H9 (cell line): ENCODE measurements at regions not wholly inside any gene's neighbourhood (a gene's known extent, or its start where the extent isn't known, plus 50 kb on each side); places are given as distances from the start of the nearest gene placed in this dataset.

ENCODE experiments used
- DNase-seq: peaks from one replicate; pipeline ENCODE4 v3.0.0-alpha.2; 2017
- H2AFZ ChIP-seq: one replicate; pipeline ENCODE4 v1.6.1; 2013; ENCODE audit warnings: mild to moderate bottlenecking, low read length, control low read depth, moderate library complexity
- H2AK5ac ChIP-seq: 2 replicates; pipeline ENCODE4 v1.6.1; 2013; ENCODE audit warnings: low read length, control low read depth, mixed read lengths; ENCODE audit not compliant: insufficient read length
- H2BK120ac ChIP-seq: one replicate; pipeline ENCODE4 v1.6.1; 2013; ENCODE audit warnings: low read depth, mild to moderate bottlenecking, low read length, control low read depth, inconsistent platforms; ENCODE audit not compliant: poor library complexity, severe bottlenecking
- H2BK12ac ChIP-seq: 2 replicates; pipeline ENCODE4 v1.6.1; 2013; ENCODE audit warnings: low read length, control low read depth, mixed read lengths, low read depth; ENCODE audit not compliant: insufficient read length
- H2BK15ac ChIP-seq: 2 replicates; pipeline ENCODE4 v1.6.1; 2013; ENCODE audit warnings: low read depth, low read length, control low read depth
- H2BK20ac ChIP-seq: one replicate; pipeline ENCODE4 v1.6.1; 2013; ENCODE audit warnings: low read depth, mild to moderate bottlenecking, low read length, control low read depth, inconsistent platforms; ENCODE audit not compliant: poor library complexity, severe bottlenecking
- H2BK5ac ChIP-seq: 2 replicates; pipeline ENCODE4 v1.6.1; 2013; ENCODE audit warnings: low read length, control low read depth, mixed read lengths; ENCODE audit not compliant: insufficient read length
- H3K14ac ChIP-seq: 2 replicates; pipeline ENCODE4 v1.6.1; 2013; ENCODE audit warnings: low read length, control low read depth; ENCODE audit not compliant: insufficient read depth
- H3K18ac ChIP-seq: 2 replicates; pipeline ENCODE4 v1.6.1; 2013; ENCODE audit warnings: low read depth, mild to moderate bottlenecking, mixed read lengths, low read length, control low read depth; ENCODE audit not compliant: insufficient read length
- H3K23ac ChIP-seq: 2 replicates; pipeline ENCODE4 v1.6.1; 2013; ENCODE audit warnings: low read length, control low read depth, mixed read lengths, low read depth; ENCODE audit not compliant: insufficient read length
- H3K23me2 ChIP-seq: 2 replicates; pipeline ENCODE4 v1.6.1; 2013; ENCODE audit warnings: low read depth, mild to moderate bottlenecking, mixed read lengths, low read length, control low read depth; ENCODE audit not compliant: insufficient read length, poor library complexity, severe bottlenecking
- H3K27ac ChIP-seq: 2 replicates; pipeline ENCODE4 v1.5.1; 2013; ENCODE audit warnings: low read length, control low read depth, mixed read lengths, low read depth; ENCODE audit not compliant: insufficient read length
- H3K27me3 ChIP-seq: 2 replicates; pipeline ENCODE4 v1.6.1; 2013; ENCODE audit warnings: low read length, control low read depth, inconsistent platforms; ENCODE audit not compliant: insufficient read depth
- H3K4ac ChIP-seq: 2 replicates; pipeline ENCODE4 v1.6.1; 2013; ENCODE audit warnings: low read depth, mild to moderate bottlenecking, control low read depth, inconsistent platforms, low read length, moderate library complexity
- H3K4me1 ChIP-seq: 2 replicates; pipeline ENCODE4 v1.6.1; 2013; ENCODE audit warnings: low read length, control low read depth, inconsistent platforms; ENCODE audit not compliant: insufficient read depth
- H3K4me2 ChIP-seq: 2 replicates; pipeline ENCODE4 v1.6.1; 2013; ENCODE audit warnings: low read length, control low read depth, mixed read lengths; ENCODE audit not compliant: insufficient read length, insufficient read depth
- H3K56ac ChIP-seq: 2 replicates; pipeline ENCODE4 v1.6.1; 2013; ENCODE audit warnings: low read depth, mild to moderate bottlenecking, mixed read lengths, low read length, control low read depth; ENCODE audit not compliant: insufficient read length
- H3K79me1 ChIP-seq: 2 replicates; pipeline ENCODE4 v1.6.1; 2013; ENCODE audit warnings: low read depth, mild to moderate bottlenecking, moderate library complexity, low read length, control low read depth, inconsistent platforms; ENCODE audit not compliant: insufficient read depth, poor library complexity, severe bottlenecking
- H3K79me2 ChIP-seq: 2 replicates; pipeline ENCODE4 v1.6.1; 2013; ENCODE audit warnings: low read length, control low read depth, inconsistent platforms; ENCODE audit not compliant: insufficient read depth
- H3K9ac ChIP-seq: 2 replicates; pipeline ENCODE4 v1.6.1; 2013; ENCODE audit warnings: low read length, control low read depth, mixed read lengths; ENCODE audit not compliant: insufficient read length; ENCODE audit errors: extremely low read depth
- H3K9me3 ChIP-seq: one replicate; pipeline ENCODE4 v1.6.1; 2013; ENCODE audit warnings: low read depth, low read length, inconsistent platforms; ENCODE audit not compliant: control insufficient read depth
- H3T11ph ChIP-seq: one replicate; pipeline ENCODE4 v1.6.1; 2013; ENCODE audit warnings: mild to moderate bottlenecking, low read length, control low read depth, inconsistent platforms
- H4K20me1 ChIP-seq: one replicate; pipeline ENCODE4 v1.6.1; 2013; ENCODE audit not compliant: control insufficient read depth, insufficient read length, insufficient read depth
- H4K5ac ChIP-seq: 2 replicates; pipeline ENCODE4 v1.6.1; 2013; ENCODE audit warnings: low read depth, mild to moderate bottlenecking, mixed read lengths, low read length, control low read depth; ENCODE audit not compliant: insufficient read length
- H4K8ac ChIP-seq: replicated peaks from 2 replicates; pipeline ENCODE4 v1.6.1; 2013; ENCODE audit warnings: low read length, control low read depth, mixed read lengths, low read depth; ENCODE audit not compliant: insufficient read length
- H4K91ac ChIP-seq: 2 replicates; pipeline ENCODE4 v1.6.1; 2013; ENCODE audit warnings: low read depth, mild to moderate bottlenecking, moderate library complexity, mixed read lengths, low read length, control low read depth; ENCODE audit not compliant: insufficient read length
- H3K27ac Mint-ChIP-seq, 3 experiments: 2 replicates in 2 of 3; 3 replicates in 1 of 3; pipeline ENCODE4 v1.8.0; 2020 to 2021; ENCODE audit warnings: mixed read lengths in 3 of 3, mild to moderate bottlenecking in 1 of 3, moderate library complexity in 1 of 3
- H3K27me3 Mint-ChIP-seq: 2 replicates; pipeline ENCODE4 v1.8.0; 2021; ENCODE audit warnings: low read depth, mild to moderate bottlenecking, moderate library complexity, mixed read lengths
- H3K36me3 Mint-ChIP-seq, 3 experiments: 2 replicates in 2 of 3; 3 replicates in 1 of 3; pipeline ENCODE4 v1.8.0; 2020 to 2021; ENCODE audit warnings: low read depth in 3 of 3, mixed read lengths in 3 of 3; ENCODE audit not compliant: insufficient read depth in 1 of 3
- H3K4me1 Mint-ChIP-seq, 2 experiments: 2 replicates each; pipeline ENCODE4 v1.8.0; 2020; ENCODE audit warnings: mixed read lengths in 2 of 2
- H3K4me3 Mint-ChIP-seq, 2 experiments: 2 replicates in 1 of 2; 3 replicates in 1 of 2; pipeline ENCODE4 v1.8.0; 2020 to 2021; ENCODE audit warnings: mild to moderate bottlenecking in 2 of 2, mixed read lengths in 2 of 2, moderate library complexity in 1 of 2
- H3K9me3 Mint-ChIP-seq, 2 experiments: 2 replicates in 1 of 2; 3 replicates in 1 of 2; pipeline ENCODE4 v1.8.0; 2020; ENCODE audit warnings: mild to moderate bottlenecking in 2 of 2, mixed read lengths in 2 of 2, moderate library complexity in 1 of 2
- CTCF ChIP-seq: fragments of 200-600 bp; sonication (generic); conservative IDR thresholded peaks from 3 replicates; pipeline ENCODE4 v1.8.0; 2021; ENCODE audit warnings: antibody characterized with exemption, mild to moderate bottlenecking
- WGBS: extraction: QIAGEN DNeasy Blood & Tissue Kit; methylation state at CpG from one replicate; pipeline ENCODE4 v1.1.7; 2013; ENCODE audit warnings: missing lambda C conversion rate, low lambda C conversion rate, mixed read lengths; ENCODE audit not compliant: insufficient read length; ENCODE audit errors: extremely low coverage; 5-methylcytosine and 5-hydroxymethylcytosine counted together

- no peaks in the 10 kb centered on the region for H3K9me3 ChIP-seq
- H2BK20ac ChIP-seq = no peak overlapping the region
- H3K79me1 ChIP-seq = no peaks in the 10 kb centered on the region
- H3K36me3 Mint-ChIP-seq = no peaks in the 10 kb centered on the region; a peak in 1 of 7 replicates
- H4K8ac ChIP-seq = no peak overlapping the region
- no peak overlapping the region for H3K27ac ChIP-seq
- no peak overlapping the region for H2BK15ac ChIP-seq
- no peak for TF ChIP-seq CTCF
- no peak overlapping the region for H4K5ac ChIP-seq
- H3T11ph ChIP-seq = no peak overlapping the region
- no peak overlapping the region for H2BK5ac ChIP-seq
- WGBS = no CpG with 5 or more reads among the region's 6 CpGs
- H3K23ac ChIP-seq = no peak overlapping the region
- H3K18ac ChIP-seq = no peak overlapping the region
- H2BK12ac ChIP-seq = no peak overlapping the region
- no peak overlapping the region for H3K4me3 Mint-ChIP-seq
- H3K23me2 ChIP-seq = no peaks in the 10 kb centered on the region
- no peak overlapping the region for H3K56ac ChIP-seq
- no peak overlapping the region for H2AK5ac ChIP-seq
- H3K14ac ChIP-seq = no peak overlapping the region
- H4K20me1 ChIP-seq = no peaks in the 10 kb centered on the region
- H3K27me3 ChIP-seq = no peaks in the 10 kb centered on the region
- no peak overlapping the region for H2BK120ac ChIP-seq
- no peaks in the 10 kb centered on the region for H3K4me1 ChIP-seq
- H3K9me3 Mint-ChIP-seq = no peaks in the 10 kb centered on the region
- no peak overlapping the region for H3K27ac Mint-ChIP-seq
- H4K91ac ChIP-seq = no peak overlapping the region
- H3K4me1 Mint-ChIP-seq = peaks cover 6 to 7% of the 10 kb centered on the region in 2 experiments; a peak in 3 of 4 replicates
- DNase-seq = no peak
- H3K79me2 ChIP-seq = no peaks in the 10 kb centered on the region
- no peak overlapping the region for H3K9ac ChIP-seq
- no peaks in the 10 kb centered on the region; the same call in none of the 2 replicates for H3K27me3 Mint-ChIP-seq
- no peak overlapping the region for H3K4me2 ChIP-seq
- H3K4ac ChIP-seq = no peak overlapping the region
- H2AFZ ChIP-seq = no peak overlapping the region
Observed at GRCh38 chr2:207265869-207266268, 100.1 kb upstream of the KLF7 start.
